ENCODE measurements at regions not wholly inside any gene's neighbourhood (a gene's known extent, or its start where the extent isn't known, plus 50 kb on each side); places are given as distances from the start of the nearest gene placed in this dataset.

DNA sequence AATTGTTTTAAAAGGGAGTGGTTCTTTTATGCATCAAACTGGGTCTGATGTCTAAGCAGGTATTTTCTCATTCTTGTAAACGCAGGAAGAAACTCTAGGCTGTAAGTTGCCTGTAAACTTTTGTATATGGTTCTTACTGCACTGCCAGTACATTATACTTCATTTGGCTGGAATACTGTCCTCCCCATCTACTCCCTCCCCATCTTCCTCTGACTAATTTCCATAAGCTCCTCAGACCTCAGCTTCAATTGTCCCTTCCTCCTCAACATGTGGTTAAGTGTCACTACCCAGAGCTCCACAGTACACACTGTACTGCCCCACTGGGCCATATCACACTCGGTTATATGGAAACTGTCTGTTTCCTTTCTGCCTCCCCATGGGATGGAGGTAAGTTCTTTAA, 161.4 kb upstream of the MDFIC start:
- no peak for TF ChIP-seq ZNF121 (CRISPR knock-in tag; conservative IDR thresholded peaks at IDR 0.05)
- TF ChIP-seq EZH2 (IDR thresholded peaks at IDR 0.05; ENCODE audit: borderline replicate concordance, low read depth, low read length), result no peak
